ENCODE measurements at regions not wholly inside any gene's neighbourhood (a gene's known extent, or its start where the extent isn't known, plus 50 kb on each side); places are given as distances from the start of the nearest gene placed in this dataset.

DNA sequence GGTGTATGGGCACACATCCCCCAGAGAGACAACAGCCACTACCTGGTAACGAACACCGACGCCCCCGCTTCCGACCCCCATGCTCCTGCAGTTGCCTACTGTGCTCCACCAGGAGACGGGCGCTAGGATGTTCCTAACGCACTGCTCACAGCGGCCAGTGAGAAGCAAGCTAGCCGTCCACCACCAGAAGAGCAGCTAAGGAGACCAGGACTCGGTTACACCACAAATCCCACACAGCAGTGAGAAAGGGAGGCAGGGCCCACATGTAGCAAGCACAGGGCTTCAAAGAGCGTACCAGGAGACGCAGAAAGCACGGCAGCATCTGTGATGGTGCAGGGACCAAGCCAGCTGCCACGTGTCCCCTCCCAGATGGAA is 117.0 kb downstream of the NCOR2 start:
- intact Hi-C loops (cut with micrococcal nuclease; ENCODE audit: unreplicated experiment) (loop anchor here (5.0 to 10.0 kb wide), 4 partner anchors 42 to 297 kb away; no protein-coding TSS in a partner anchor), in situ Hi-C loops (cut with MboI) (no loop called here)
- Histone ChIP-seq H3K79me2 (ENCODE audit: control insufficient read depth, insufficient read depth, low read length) (peaks cover 40% of the 10 kb centered on the region), H3K4me3 (no peak overlapping the region), H3K27ac (ENCODE audit: control insufficient read depth, insufficient read depth) (no peak overlapping the region), H3K9ac (ENCODE audit: control insufficient read depth, insufficient read depth, low read length) (no peak overlapping the region), H3K9me3 (replicated peaks; ENCODE audit: control insufficient read depth, insufficient read depth, low read length) (no peaks in the 10 kb centered on the region), H3K4me1 (ENCODE audit: control insufficient read depth, insufficient read depth, low read length) (peaks cover 32% of the 10 kb centered on the region), H3K4me2 (ENCODE audit: control insufficient read depth, insufficient read depth) (no peak overlapping the region), H4K20me1 (ENCODE audit: control insufficient read depth, insufficient read depth) (no peaks in the 10 kb centered on the region), H3K27me3 (replicated peaks in 1 of 2; ENCODE audit: control insufficient read depth in 2 of 2, insufficient read depth in 2 of 2, low read length in 1 of 2) (no peaks in the 10 kb centered on the region), H2AFZ (ENCODE audit: control insufficient read depth, low read depth, low read length) (no peak overlapping the region), H3K36me3 (ENCODE audit: control insufficient read depth in 2 of 2, insufficient read depth in 2 of 2, low read length in 1 of 2) (peaks cover 8 to 26% of the 10 kb centered on the region in 2 experiments; a peak in 3 of 4 replicates)
- FAIRE-seq (no peak), ATAC-seq (no peak), DNase-seq (ENCODE audit: low read depth, low spot score) (no peak)
- BruUV-seq (replicated peaks), result no TSS peak
- WGBS (ENCODE audit: insufficient coverage, insufficient replicate concordance, low lambda C conversion rate, missing lambda C conversion rate), result 97% methylated on average over 15 of the region's 15 CpGs
- TF ChIP-seq, protein P1, sequence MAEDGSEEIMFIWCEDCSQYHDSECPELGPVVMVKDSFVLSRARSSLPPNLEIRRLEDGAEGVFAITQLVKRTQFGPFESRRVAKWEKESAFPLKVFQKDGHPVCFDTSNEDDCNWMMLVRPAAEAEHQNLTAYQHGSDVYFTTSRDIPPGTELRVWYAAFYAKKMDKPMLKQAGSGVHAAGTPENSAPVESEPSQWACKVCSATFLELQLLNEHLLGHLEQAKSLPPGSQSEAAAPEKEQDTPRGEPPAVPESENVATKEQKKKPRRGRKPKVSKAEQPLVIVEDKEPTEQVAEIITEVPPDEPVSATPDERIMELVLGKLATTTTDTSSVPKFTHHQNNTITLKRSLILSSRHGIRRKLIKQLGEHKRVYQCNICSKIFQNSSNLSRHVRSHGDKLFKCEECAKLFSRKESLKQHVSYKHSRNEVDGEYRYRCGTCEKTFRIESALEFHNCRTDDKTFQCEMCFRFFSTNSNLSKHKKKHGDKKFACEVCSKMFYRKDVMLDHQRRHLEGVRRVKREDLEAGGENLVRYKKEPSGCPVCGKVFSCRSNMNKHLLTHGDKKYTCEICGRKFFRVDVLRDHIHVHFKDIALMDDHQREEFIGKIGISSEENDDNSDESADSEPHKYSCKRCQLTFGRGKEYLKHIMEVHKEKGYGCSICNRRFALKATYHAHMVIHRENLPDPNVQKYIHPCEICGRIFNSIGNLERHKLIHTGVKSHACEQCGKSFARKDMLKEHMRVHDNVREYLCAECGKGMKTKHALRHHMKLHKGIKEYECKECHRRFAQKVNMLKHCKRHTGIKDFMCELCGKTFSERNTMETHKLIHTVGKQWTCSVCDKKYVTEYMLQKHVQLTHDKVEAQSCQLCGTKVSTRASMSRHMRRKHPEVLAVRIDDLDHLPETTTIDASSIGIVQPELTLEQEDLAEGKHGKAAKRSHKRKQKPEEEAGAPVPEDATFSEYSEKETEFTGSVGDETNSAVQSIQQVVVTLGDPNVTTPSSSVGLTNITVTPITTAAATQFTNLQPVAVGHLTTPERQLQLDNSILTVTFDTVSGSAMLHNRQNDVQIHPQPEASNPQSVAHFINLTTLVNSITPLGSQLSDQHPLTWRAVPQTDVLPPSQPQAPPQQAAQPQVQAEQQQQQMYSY (CRISPR knock-in tag; IDR thresholded peaks at IDR 0.05), result no peak
- TF ChIP-seq, protein P2, sequence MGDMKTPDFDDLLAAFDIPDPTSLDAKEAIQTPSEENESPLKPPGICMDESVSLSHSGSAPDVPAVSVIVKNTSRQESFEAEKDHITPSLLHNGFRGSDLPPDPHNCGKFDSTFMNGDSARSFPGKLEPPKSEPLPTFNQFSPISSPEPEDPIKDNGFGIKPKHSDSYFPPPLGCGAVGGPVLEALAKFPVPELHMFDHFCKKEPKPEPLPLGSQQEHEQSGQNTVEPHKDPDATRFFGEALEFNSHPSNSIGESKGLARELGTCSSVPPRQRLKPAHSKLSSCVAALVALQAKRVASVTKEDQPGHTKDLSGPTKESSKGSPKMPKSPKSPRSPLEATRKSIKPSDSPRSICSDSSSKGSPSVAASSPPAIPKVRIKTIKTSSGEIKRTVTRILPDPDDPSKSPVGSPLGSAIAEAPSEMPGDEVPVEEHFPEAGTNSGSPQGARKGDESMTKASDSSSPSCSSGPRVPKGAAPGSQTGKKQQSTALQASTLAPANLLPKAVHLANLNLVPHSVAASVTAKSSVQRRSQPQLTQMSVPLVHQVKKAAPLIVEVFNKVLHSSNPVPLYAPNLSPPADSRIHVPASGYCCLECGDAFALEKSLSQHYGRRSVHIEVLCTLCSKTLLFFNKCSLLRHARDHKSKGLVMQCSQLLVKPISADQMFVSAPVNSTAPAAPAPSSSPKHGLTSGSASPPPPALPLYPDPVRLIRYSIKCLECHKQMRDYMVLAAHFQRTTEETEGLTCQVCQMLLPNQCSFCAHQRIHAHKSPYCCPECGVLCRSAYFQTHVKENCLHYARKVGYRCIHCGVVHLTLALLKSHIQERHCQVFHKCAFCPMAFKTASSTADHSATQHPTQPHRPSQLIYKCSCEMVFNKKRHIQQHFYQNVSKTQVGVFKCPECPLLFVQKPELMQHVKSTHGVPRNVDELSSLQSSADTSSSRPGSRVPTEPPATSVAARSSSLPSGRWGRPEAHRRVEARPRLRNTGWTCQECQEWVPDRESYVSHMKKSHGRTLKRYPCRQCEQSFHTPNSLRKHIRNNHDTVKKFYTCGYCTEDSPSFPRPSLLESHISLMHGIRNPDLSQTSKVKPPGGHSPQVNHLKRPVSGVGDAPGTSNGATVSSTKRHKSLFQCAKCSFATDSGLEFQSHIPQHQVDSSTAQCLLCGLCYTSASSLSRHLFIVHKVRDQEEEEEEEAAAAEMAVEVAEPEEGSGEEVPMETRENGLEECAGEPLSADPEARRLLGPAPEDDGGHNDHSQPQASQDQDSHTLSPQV (IDR thresholded peaks at IDR 0.05), result no peak
- TF ChIP-seq, protein P3, sequence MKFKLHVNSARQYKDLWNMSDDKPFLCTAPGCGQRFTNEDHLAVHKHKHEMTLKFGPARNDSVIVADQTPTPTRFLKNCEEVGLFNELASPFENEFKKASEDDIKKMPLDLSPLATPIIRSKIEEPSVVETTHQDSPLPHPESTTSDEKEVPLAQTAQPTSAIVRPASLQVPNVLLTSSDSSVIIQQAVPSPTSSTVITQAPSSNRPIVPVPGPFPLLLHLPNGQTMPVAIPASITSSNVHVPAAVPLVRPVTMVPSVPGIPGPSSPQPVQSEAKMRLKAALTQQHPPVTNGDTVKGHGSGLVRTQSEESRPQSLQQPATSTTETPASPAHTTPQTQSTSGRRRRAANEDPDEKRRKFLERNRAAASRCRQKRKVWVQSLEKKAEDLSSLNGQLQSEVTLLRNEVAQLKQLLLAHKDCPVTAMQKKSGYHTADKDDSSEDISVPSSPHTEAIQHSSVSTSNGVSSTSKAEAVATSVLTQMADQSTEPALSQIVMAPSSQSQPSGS (IDR thresholded peaks at IDR 0.05; ENCODE audit: low read length), result no peak
- no peak for TF ChIP-seq IRF4 (IDR thresholded peaks at IDR 0.05; ENCODE audit: low read depth, low read length)
- TF ChIP-seq WRNIP1 (IDR thresholded peaks at IDR 0.05; ENCODE audit: borderline replicate concordance, low read depth, low read length), result no peak
- ChIA-PET POLR2A (no interaction called here), CTCF (interaction anchor here (0.6 kb wide), 3 partner anchors 20 to 102 kb away, joined by 3 read pairs; no protein-coding TSS in a partner anchor), SMC1A (ENCODE audit: uncharacterized antibody, unreplicated experiment) (interaction anchor here (1.0 kb wide), 1 partner anchor 16 kb away, joined by 3 read pairs; no protein-coding TSS in a partner anchor), RAD21 (ENCODE audit: unreplicated experiment) (no interaction called here)

All from GM12878 (cell line).